Ishikawa (cell line): ENCODE measurements at regions not wholly inside any gene's neighbourhood (a gene's known extent, or its start where the extent isn't known, plus 50 kb on each side); places are given as distances from the start of the nearest gene placed in this dataset.

Experiments used
- CREB1 ChIP-seq: IDR thresholded peaks from 2 replicates; pipeline ENCODE4 v1.6.1; 2012; ENCODE audit warnings: low read depth
- EGR1 ChIP-seq: IDR thresholded peaks from 2 replicates; pipeline ENCODE4 v1.6.1; 2012
- EP300 ChIP-seq: IDR thresholded peaks from 2 replicates; pipeline ENCODE4 v1.6.1; 2012; ENCODE audit warnings: borderline replicate concordance
- FOXM1 ChIP-seq: IDR thresholded peaks from 2 replicates; pipeline ENCODE4 v1.6.1; 2012; ENCODE audit warnings: low read depth, borderline replicate concordance
- REST ChIP-seq: IDR thresholded peaks from 2 replicates; pipeline ENCODE4 v1.6.1; 2012; ENCODE audit warnings: low read depth, mild to moderate bottlenecking
- TAF1 ChIP-seq: IDR thresholded peaks from 2 replicates; pipeline ENCODE4 v1.6.1; 2012; ENCODE audit warnings: low read depth, mild to moderate bottlenecking
- TCF12 ChIP-seq: IDR thresholded peaks from 2 replicates; pipeline ENCODE4 v1.6.1; 2012; ENCODE audit warnings: low read depth
- TEAD4 ChIP-seq: IDR thresholded peaks from 2 replicates; pipeline ENCODE4 v1.6.1; 2012
- YY1 ChIP-seq: IDR thresholded peaks from 2 replicates; pipeline ENCODE4 v1.6.1; 2012; ENCODE audit warnings: low read depth
- ZBTB7A ChIP-seq: IDR thresholded peaks from 2 replicates; pipeline ENCODE4 v1.6.1; 2012; ENCODE audit warnings: low read depth
- TF ChIP-seq, protein P1 (sequence below): IDR thresholded peaks from 2 replicates; pipeline ENCODE4 v1.6.1; 2012

DNA sequence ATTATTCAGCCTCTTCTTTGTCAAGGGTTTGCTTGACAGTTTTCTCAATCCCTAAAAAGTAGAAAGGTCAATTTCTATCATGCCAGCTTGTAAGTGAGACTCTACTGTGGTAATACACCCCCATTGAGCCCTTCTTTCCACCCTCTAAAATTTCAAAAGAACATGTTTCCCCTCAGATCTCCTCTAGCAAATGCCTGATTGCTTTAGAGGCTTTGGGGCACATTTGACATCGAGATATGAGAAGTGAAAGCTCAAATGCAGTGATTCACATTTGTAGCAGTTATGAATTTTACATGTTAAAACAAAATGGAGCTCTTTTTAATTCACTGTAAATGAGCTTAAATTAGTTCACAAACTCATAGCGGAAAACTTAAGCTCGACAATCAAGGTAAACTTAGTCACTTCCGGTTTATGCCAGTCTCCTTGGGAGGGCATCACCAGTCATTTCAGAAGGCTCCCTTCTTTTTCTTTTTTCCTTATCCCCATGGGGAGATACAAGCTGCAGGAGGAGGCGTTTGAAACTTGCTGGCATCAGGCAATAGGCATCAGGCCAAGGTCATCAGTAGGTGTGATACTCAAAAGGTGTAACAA lies 55.3 kb upstream of the ADO start:
- TF ChIP-seq, protein P1, sequence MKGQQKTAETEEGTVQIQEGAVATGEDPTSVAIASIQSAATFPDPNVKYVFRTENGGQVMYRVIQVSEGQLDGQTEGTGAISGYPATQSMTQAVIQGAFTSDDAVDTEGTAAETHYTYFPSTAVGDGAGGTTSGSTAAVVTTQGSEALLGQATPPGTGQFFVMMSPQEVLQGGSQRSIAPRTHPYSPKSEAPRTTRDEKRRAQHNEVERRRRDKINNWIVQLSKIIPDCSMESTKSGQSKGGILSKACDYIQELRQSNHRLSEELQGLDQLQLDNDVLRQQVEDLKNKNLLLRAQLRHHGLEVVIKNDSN: no peak
- no peak for TF ChIP-seq TAF1
- no peak for TF ChIP-seq TCF12
- TF ChIP-seq EGR1: no peak
- TF ChIP-seq EP300: no peak
- no peak for TF ChIP-seq REST
- TF ChIP-seq YY1: no peak
- TF ChIP-seq ZBTB7A: no peak
- no peak for TF ChIP-seq CREB1
- TF ChIP-seq TEAD4: no peak
- TF ChIP-seq FOXM1: no peak
